SH-SY5Y (cell line): ENCODE measurements at regions not wholly inside any gene's neighbourhood (a gene's known extent, or its start where the extent isn't known, plus 50 kb on each side); places are given as distances from the start of the nearest gene placed in this dataset.

Experiments
- GATA2 ChIP-seq: IDR thresholded peaks from 2 replicates; pipeline ENCODE4 v1.6.1; 2011; ENCODE audit warnings: mild to moderate bottlenecking, low read depth, low read length
- GATA3 ChIP-seq: IDR thresholded peaks from 2 replicates; pipeline ENCODE4 v1.6.1; 2011; ENCODE audit warnings: low read depth, mild to moderate bottlenecking, low read length, moderate library complexity

GRCh38 chr3:180420804-180421203 is 181.2 kb upstream of the TTC14 start:
- TF ChIP-seq GATA2 (no peak), GATA3 (no peak)
